ENCODE measurements at regions not wholly inside any gene's neighbourhood (a gene's known extent, or its start where the extent isn't known, plus 50 kb on each side); places are given as distances from the start of the nearest gene placed in this dataset.

- TF ChIP-seq GLIS3 (CRISPR knock-in tag; IDR thresholded peaks at IDR 0.05), result no peak
Observed at GRCh38 chr13:64884976-64885375, 2345.2 kb downstream of the PCDH9 start (continued).

- no peak for ATAC-seq
- TF ChIP-seq RARB (CRISPR knock-in tag; IDR thresholded peaks at IDR 0.05) (no peak), ISL1 (CRISPR knock-in tag; IDR thresholded peaks at IDR 0.05) (no peak), TCF4 (CRISPR knock-in tag; IDR thresholded peaks at IDR 0.05; ENCODE audit: borderline replicate concordance) (no peak), ZNF8 (CRISPR knock-in tag; IDR thresholded peaks at IDR 0.05) (no peak), CREB5 (CRISPR knock-in tag; IDR thresholded peaks at IDR 0.05; ENCODE audit: low read depth) (no peak), POU6F1 (CRISPR knock-in tag; IDR thresholded peaks at IDR 0.05; ENCODE audit: borderline replicate concordance, low read depth) (no peak), OSR1 (CRISPR knock-in tag; IDR thresholded peaks at IDR 0.05) (no peak)
Observed at GRCh38 chr13:64877176-64877575, 2353.0 kb downstream of the PCDH9 start.

- ATAC-seq, result no peak
- no peak for TF ChIP-seq TOX (CRISPR knock-in tag; IDR thresholded peaks at IDR 0.05; ENCODE audit: borderline replicate concordance)
- no peak for TF ChIP-seq ZC3H10 (CRISPR knock-in tag; IDR thresholded peaks at IDR 0.05)
- no peak for TF ChIP-seq ZNF8 (CRISPR knock-in tag; IDR thresholded peaks at IDR 0.05)
- TF ChIP-seq POU6F1 (CRISPR knock-in tag; IDR thresholded peaks at IDR 0.05; ENCODE audit: borderline replicate concordance, low read depth), result no peak
- TF ChIP-seq GLIS3 (CRISPR knock-in tag; IDR thresholded peaks at IDR 0.05), result no peak
- TF ChIP-seq ARNTL (CRISPR knock-in tag; IDR thresholded peaks at IDR 0.05; ENCODE audit: borderline replicate concordance, low read depth), result no peak
- no peak for TF ChIP-seq OSR1 (CRISPR knock-in tag; IDR thresholded peaks at IDR 0.05)
- no peak for TF ChIP-seq ZFP30 (CRISPR knock-in tag; IDR thresholded peaks at IDR 0.05)
- no peak for TF ChIP-seq BACH2 (CRISPR knock-in tag; IDR thresholded peaks at IDR 0.05; ENCODE audit: borderline replicate concordance)
- TF ChIP-seq ZNF70 (CRISPR knock-in tag; IDR thresholded peaks at IDR 0.05), result no peak
- no peak for TF ChIP-seq ZNF565 (CRISPR knock-in tag; conservative IDR thresholded peaks at IDR 0.05; ENCODE audit: low read depth)
- TF ChIP-seq PATZ1 (CRISPR knock-in tag; IDR thresholded peaks at IDR 0.05; ENCODE audit: borderline replicate concordance), result no peak
- no peak for TF ChIP-seq ZFP3 (CRISPR knock-in tag; IDR thresholded peaks at IDR 0.05)
- TF ChIP-seq TCF4 (CRISPR knock-in tag; IDR thresholded peaks at IDR 0.05; ENCODE audit: borderline replicate concordance), result no peak
- TF ChIP-seq SNAI2 (CRISPR knock-in tag; IDR thresholded peaks at IDR 0.05), result no peak
- no peak for TF ChIP-seq ISL1 (CRISPR knock-in tag; IDR thresholded peaks at IDR 0.05)
Observed at GRCh38 chr13:64871742-64872141, 2358.4 kb downstream of the PCDH9 start.

GRCh38 chr13:64869539-64869938, 2360.6 kb downstream of the PCDH9 start:
- TF ChIP-seq PPARA (CRISPR knock-in tag; IDR thresholded peaks at IDR 0.05; ENCODE audit: borderline replicate concordance) (no peak), CREB5 (CRISPR knock-in tag; IDR thresholded peaks at IDR 0.05; ENCODE audit: low read depth) (no peak), ZNF565 (CRISPR knock-in tag; conservative IDR thresholded peaks at IDR 0.05; ENCODE audit: low read depth) (no peak), ISL1 (CRISPR knock-in tag; IDR thresholded peaks at IDR 0.05) (no peak), SNAI2 (CRISPR knock-in tag; IDR thresholded peaks at IDR 0.05) (no peak), OSR1 (CRISPR knock-in tag; IDR thresholded peaks at IDR 0.05) (no peak), ZC3H10 (CRISPR knock-in tag; IDR thresholded peaks at IDR 0.05) (no peak), ZFP30 (CRISPR knock-in tag; IDR thresholded peaks at IDR 0.05) (no peak), CSRNP3 (CRISPR knock-in tag; IDR thresholded peaks at IDR 0.05) (no peak), BACH2 (CRISPR knock-in tag; IDR thresholded peaks at IDR 0.05; ENCODE audit: borderline replicate concordance) (no peak), ZNF70 (CRISPR knock-in tag; IDR thresholded peaks at IDR 0.05) (no peak), RARB (CRISPR knock-in tag; IDR thresholded peaks at IDR 0.05) (no peak), TOX (CRISPR knock-in tag; IDR thresholded peaks at IDR 0.05; ENCODE audit: borderline replicate concordance) (no peak), POU6F1 (CRISPR knock-in tag; IDR thresholded peaks at IDR 0.05; ENCODE audit: borderline replicate concordance, low read depth) (no peak), TCF4 (CRISPR knock-in tag; IDR thresholded peaks at IDR 0.05; ENCODE audit: borderline replicate concordance) (no peak), ARNTL (CRISPR knock-in tag; IDR thresholded peaks at IDR 0.05; ENCODE audit: borderline replicate concordance, low read depth) (no peak), PATZ1 (CRISPR knock-in tag; IDR thresholded peaks at IDR 0.05; ENCODE audit: borderline replicate concordance) (no peak)
- no peak for ATAC-seq
